ENCODE measurements at regions not wholly inside any gene's neighbourhood (a gene's known extent, or its start where the extent isn't known, plus 50 kb on each side); places are given as distances from the start of the nearest gene placed in this dataset.
"Not testable (repeated sequence)": the region's sequence is repeated elsewhere in the genome, so short reads cannot be mapped to it uniquely, and the experiment has no call there.

GRCh38 chr15:79738143-79738542 is 158.7 kb downstream of the MTHFS start:
- no peaks in the 10 kb centered on the region for H3K4me1 ChIP-seq (ENCODE audit: control insufficient read depth, insufficient read depth, low read length)
- WGBS (ENCODE audit: insufficient coverage, insufficient read length), result no CpG with 5 or more reads among the region's 6 CpGs
- H3K27ac ChIP-seq (ENCODE audit: low read length), result no peak overlapping the region
- no peaks in the 10 kb centered on the region for H3K27me3 ChIP-seq (ENCODE audit: control insufficient read depth, insufficient read depth, low read length)
- H3K4me3 ChIP-seq (ENCODE audit: low read length), result no peak overlapping the region
- no peak for DNase-seq (ENCODE audit: low read depth, low spot score)
- H3K9me3 ChIP-seq (ENCODE audit: control insufficient read depth, insufficient read depth, low read length), result no peaks in the 10 kb centered on the region
- no peaks in the 10 kb centered on the region for H3K36me3 ChIP-seq (ENCODE audit: control insufficient read depth, insufficient read depth, low read length)

- H3K9me3 ChIP-seq (ENCODE audit: control insufficient read depth, insufficient read depth, low read length), result no peaks in the 10 kb centered on the region
- DNase-seq (ENCODE audit: low read depth, low spot score), result no peak
- H3K27ac ChIP-seq (ENCODE audit: low read length), result no peak overlapping the region
- H3K4me1 ChIP-seq (ENCODE audit: control insufficient read depth, insufficient read depth, low read length), result no peaks in the 10 kb centered on the region
- no CpG with 5 or more reads among the region's 2 CpGs for WGBS (ENCODE audit: insufficient coverage, insufficient read length)
- no peak overlapping the region for H3K4me3 ChIP-seq (ENCODE audit: low read length)
- H3K27me3 ChIP-seq (ENCODE audit: control insufficient read depth, insufficient read depth, low read length), result no peaks in the 10 kb centered on the region
- no peaks in the 10 kb centered on the region for H3K36me3 ChIP-seq (ENCODE audit: control insufficient read depth, insufficient read depth, low read length)
Observed at GRCh38 chr15:79740561-79740960, 156.3 kb downstream of the MTHFS start.

DNA sequence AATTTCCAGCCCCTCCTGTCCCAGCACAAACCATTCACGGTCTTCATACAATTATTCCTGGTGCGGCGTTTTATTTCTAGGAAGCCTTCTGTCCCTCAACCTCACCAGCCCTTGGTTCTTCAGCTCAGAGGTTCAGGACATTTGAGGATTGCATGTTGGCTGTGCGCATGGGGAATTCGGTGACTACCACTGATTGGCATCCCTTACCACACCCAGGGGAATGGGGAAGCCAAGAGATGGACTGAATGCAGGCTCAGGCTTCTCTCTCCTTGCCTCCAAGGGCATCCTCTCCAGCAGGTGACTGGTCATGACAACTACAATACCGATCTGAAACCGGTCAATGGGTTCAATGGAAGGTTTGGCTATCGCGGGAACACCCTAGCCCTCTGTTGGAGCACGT is 153.8 kb downstream of the MTHFS start:
- Histone ChIP-seq H3K4me3 (ENCODE audit: low read length) (no peak overlapping the region), H3K9me3 (ENCODE audit: control insufficient read depth, insufficient read depth, low read length) (no peaks in the 10 kb centered on the region), H3K36me3 (ENCODE audit: control insufficient read depth, insufficient read depth, low read length) (no peaks in the 10 kb centered on the region), H3K27ac (ENCODE audit: low read length) (no peak overlapping the region), H3K27me3 (ENCODE audit: control insufficient read depth, insufficient read depth, low read length) (no peaks in the 10 kb centered on the region), H3K4me1 (ENCODE audit: control insufficient read depth, insufficient read depth, low read length) (no peaks in the 10 kb centered on the region)
- WGBS (ENCODE audit: insufficient coverage, insufficient read length), result no CpG with 5 or more reads among the region's 10 CpGs
- no peak for DNase-seq (ENCODE audit: low read depth, low spot score)

DNA sequence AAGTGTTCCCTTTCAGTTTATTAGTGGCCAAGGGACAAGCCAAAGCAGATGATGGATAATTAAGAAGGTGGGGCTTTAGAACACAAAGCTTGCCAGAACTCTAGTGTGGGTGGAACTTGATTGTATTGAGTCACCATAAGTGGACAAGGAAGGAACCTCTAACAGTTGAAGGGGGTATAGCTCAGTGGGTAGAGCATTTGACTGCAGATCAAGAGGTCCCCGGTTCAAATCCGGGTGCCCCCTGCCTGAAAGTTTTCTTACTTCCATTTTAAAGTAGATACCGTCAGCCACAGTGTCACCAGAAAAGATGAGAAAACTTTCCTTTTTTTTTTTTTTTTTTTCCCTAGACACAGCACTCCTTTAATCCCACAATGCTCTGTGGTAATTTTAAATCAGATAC is 152.3 kb downstream of the MTHFS start:
- H3K36me3 ChIP-seq (ENCODE audit: control insufficient read depth, insufficient read depth, low read length); H3K27ac ChIP-seq (ENCODE audit: low read length); H3K4me3 ChIP-seq (ENCODE audit: low read length); H3K27me3 ChIP-seq (ENCODE audit: control insufficient read depth, insufficient read depth, low read length); H3K9me3 ChIP-seq (ENCODE audit: control insufficient read depth, insufficient read depth, low read length); H3K4me1 ChIP-seq (ENCODE audit: control insufficient read depth, insufficient read depth, low read length): not testable (repeated sequence)
- no CpG with 5 or more reads among the region's 3 CpGs for WGBS (ENCODE audit: insufficient coverage, insufficient read length)
- peak; percentile 1 for DNase-seq (ENCODE audit: low read depth, low spot score)

DNA sequence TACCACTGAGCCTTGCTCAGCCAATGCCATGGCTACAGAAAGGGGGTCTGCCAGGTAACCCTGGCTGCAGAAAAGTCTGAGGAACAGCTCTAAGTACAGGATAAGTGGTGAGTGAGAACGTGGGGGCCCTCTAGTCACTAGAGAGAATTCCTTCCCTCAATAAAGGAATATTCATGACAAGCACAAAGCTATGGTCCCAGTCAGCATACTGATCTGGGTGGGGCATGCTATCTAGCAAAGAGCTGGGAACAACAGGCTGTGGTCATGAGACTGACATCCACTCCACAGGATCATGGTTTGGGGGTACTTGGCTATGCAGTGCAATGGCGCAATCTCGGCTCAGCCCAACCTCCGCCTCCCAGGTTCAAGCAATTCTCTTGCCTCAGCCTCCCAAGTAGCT is 140.4 kb downstream of the MTHFS start:
- WGBS (ENCODE audit: insufficient coverage, insufficient read length), result no CpG with 5 or more reads among the region's 4 CpGs
- H3K4me3 ChIP-seq (ENCODE audit: low read length), result no peak overlapping the region
- H3K27ac ChIP-seq (ENCODE audit: low read length), result no peak overlapping the region
- no peak for DNase-seq (ENCODE audit: low read depth, low spot score)
- no peaks in the 10 kb centered on the region for H3K36me3 ChIP-seq (ENCODE audit: control insufficient read depth, insufficient read depth, low read length)
- H3K27me3 ChIP-seq (ENCODE audit: control insufficient read depth, insufficient read depth, low read length), result no peaks in the 10 kb centered on the region
- H3K9me3 ChIP-seq (ENCODE audit: control insufficient read depth, insufficient read depth, low read length), result no peaks in the 10 kb centered on the region; the same call in 1 of the 2 replicates
- no peaks in the 10 kb centered on the region for H3K4me1 ChIP-seq (ENCODE audit: control insufficient read depth, insufficient read depth, low read length)

DNA sequence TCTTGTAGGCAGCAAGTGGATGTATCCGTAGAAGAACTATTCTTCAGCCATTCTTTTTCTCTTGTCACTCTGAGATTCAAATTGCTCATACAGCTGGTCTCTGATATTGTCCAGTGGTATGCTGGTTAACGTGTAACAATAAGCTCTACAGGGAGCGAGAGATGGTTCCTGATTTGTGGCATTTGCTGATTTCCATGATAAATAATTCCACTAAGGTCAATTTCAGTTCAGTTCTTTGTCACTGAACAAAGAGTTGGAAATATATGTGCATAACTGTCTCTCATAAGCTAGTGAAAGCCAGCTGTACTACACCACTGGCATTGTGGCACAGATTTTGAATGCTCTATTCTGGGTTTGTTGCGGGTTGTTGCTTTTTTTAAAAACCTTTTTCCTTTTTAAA is 131.7 kb downstream of the MTHFS start:
- Histone ChIP-seq H3K4me1 (ENCODE audit: control insufficient read depth, insufficient read depth, low read length) (no peaks in the 10 kb centered on the region), H3K27me3 (ENCODE audit: control insufficient read depth, insufficient read depth, low read length) (no peaks in the 10 kb centered on the region), H3K9me3 (ENCODE audit: control insufficient read depth, insufficient read depth, low read length) (no peaks in the 10 kb centered on the region), H3K27ac (ENCODE audit: low read length) (no peak overlapping the region), H3K4me3 (ENCODE audit: low read length) (no peak overlapping the region), H3K36me3 (ENCODE audit: control insufficient read depth, insufficient read depth, low read length) (no peaks in the 10 kb centered on the region)
- no peak for DNase-seq (ENCODE audit: low read depth, low spot score)
- WGBS (ENCODE audit: insufficient coverage, insufficient read length), result no CpG with 5 or more reads among the region's 4 CpGs

- Histone ChIP-seq H3K36me3 (ENCODE audit: control insufficient read depth, insufficient read depth, low read length) (no peaks in the 10 kb centered on the region), H3K4me1 (ENCODE audit: control insufficient read depth, insufficient read depth, low read length) (no peaks in the 10 kb centered on the region), H3K4me3 (ENCODE audit: low read length) (no peak overlapping the region), H3K27ac (ENCODE audit: low read length) (no peak overlapping the region), H3K27me3 (ENCODE audit: control insufficient read depth, insufficient read depth, low read length) (no peaks in the 10 kb centered on the region), H3K9me3 (ENCODE audit: control insufficient read depth, insufficient read depth, low read length) (no peaks in the 10 kb centered on the region)
- no peak for DNase-seq (ENCODE audit: low read depth, low spot score)
- no CpG with 5 or more reads among the region's 4 CpGs for WGBS (ENCODE audit: insufficient coverage, insufficient read length)
Observed at GRCh38 chr15:79769069-79769481, 127.7 kb downstream of the MTHFS start.

DNA sequence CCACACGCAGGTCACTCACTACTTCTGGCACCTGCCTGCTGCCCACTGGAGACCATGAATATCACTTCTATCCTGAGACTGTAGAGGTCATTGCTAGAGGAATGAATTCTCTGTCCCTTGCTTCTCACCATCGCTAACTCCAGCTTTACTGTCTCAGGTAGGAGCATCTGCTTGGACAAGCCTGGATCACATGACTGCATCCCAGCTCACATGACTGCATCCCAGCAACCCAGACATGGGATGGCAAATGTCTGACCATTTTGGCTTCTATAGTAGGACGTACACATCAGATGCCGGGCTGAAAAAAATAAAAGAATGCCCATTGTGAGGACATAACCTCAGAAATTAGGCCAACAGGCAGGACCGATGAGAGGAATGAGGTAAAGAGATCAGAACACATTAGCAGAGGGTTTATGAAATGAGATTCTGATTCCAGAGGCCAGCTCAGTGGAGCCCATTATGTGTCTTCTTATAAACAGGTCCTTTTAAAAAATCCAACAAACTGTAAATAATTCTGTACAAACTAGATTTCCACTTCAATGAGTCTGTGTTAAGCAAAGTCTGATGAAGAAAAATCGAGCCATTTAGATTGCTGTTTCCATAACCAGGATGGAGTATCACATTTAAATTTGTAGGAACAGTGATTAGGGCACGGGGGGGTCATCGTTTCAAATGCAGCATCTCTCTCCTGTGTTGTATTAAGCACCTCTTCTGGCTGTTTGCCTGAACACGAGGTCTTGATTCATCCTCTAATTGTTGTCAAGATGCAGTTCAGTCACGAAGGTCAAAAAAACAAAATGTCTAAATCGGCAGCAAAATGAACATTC is 126.7 kb downstream of the MTHFS start:
- H3K27me3 ChIP-seq (ENCODE audit: control insufficient read depth, insufficient read depth, low read length), result no peaks in the 10 kb centered on the region
- no peak overlapping the region for H3K27ac ChIP-seq (ENCODE audit: low read length)
- H3K36me3 ChIP-seq (ENCODE audit: control insufficient read depth, insufficient read depth, low read length), result no peaks in the 10 kb centered on the region
- no peak overlapping the region for H3K4me3 ChIP-seq (ENCODE audit: low read length)
- WGBS (ENCODE audit: insufficient coverage, insufficient read length), result no CpG with 5 or more reads among the region's 11 CpGs
- no peaks in the 10 kb centered on the region for H3K9me3 ChIP-seq (ENCODE audit: control insufficient read depth, insufficient read depth, low read length)
- H3K4me1 ChIP-seq (ENCODE audit: control insufficient read depth, insufficient read depth, low read length), result no peaks in the 10 kb centered on the region
- DNase-seq (ENCODE audit: low read depth, low spot score), result no peak

DNA sequence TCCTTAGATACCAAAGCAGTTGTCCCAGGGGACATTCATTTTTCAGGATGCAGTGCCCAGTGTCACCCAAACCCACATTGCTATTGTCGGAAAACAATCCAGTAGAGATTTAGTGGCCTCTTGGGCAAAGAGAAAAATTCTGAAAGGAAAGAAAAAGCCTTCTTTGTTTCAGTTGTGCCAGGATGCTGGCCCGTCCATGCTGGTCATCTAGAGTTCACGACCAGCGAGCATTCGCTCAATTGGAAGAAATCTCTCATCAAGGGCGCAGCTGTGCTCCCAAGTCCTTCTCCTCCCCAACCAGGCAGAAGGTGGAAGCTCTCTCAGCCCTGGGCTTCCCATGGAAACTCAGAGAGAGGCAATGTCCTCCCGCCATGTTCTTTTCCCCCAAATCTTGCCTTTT is 123.7 kb downstream of the MTHFS start:
- H3K36me3 ChIP-seq (ENCODE audit: control insufficient read depth, insufficient read depth, low read length), result no peaks in the 10 kb centered on the region
- no peak overlapping the region for H3K4me3 ChIP-seq (ENCODE audit: low read length)
- DNase-seq (ENCODE audit: low read depth, low spot score), result no peak
- H3K4me1 ChIP-seq (ENCODE audit: control insufficient read depth, insufficient read depth, low read length), result no peaks in the 10 kb centered on the region
- H3K9me3 ChIP-seq (ENCODE audit: control insufficient read depth, insufficient read depth, low read length), result no peaks in the 10 kb centered on the region
- H3K27me3 ChIP-seq (ENCODE audit: control insufficient read depth, insufficient read depth, low read length), result no peaks in the 10 kb centered on the region
- no peak overlapping the region for H3K27ac ChIP-seq (ENCODE audit: low read length)
- no CpG with 5 or more reads among the region's 7 CpGs for WGBS (ENCODE audit: insufficient coverage, insufficient read length)

GRCh38 chr15:79775821-79776220 is 121.0 kb downstream of the MTHFS start:
- H3K4me3 ChIP-seq (ENCODE audit: low read length), result no peak overlapping the region
- H3K36me3 ChIP-seq (ENCODE audit: control insufficient read depth, insufficient read depth, low read length), result no peaks in the 10 kb centered on the region
- H3K4me1 ChIP-seq (ENCODE audit: control insufficient read depth, insufficient read depth, low read length), result no peaks in the 10 kb centered on the region
- WGBS (ENCODE audit: insufficient coverage, insufficient read length), result no CpG with 5 or more reads among the region's 2 CpGs
- no peak for DNase-seq (ENCODE audit: low read depth, low spot score)
- H3K27ac ChIP-seq (ENCODE audit: low read length), result no peak overlapping the region
- no peaks in the 10 kb centered on the region for H3K27me3 ChIP-seq (ENCODE audit: control insufficient read depth, insufficient read depth, low read length)
- no peaks in the 10 kb centered on the region for H3K9me3 ChIP-seq (ENCODE audit: control insufficient read depth, insufficient read depth, low read length)

GRCh38 chr15:79777916-79778315 is 118.9 kb downstream of the MTHFS start:
- WGBS (ENCODE audit: insufficient coverage, insufficient read length), result no CpG with 5 or more reads among the region's 2 CpGs
- Histone ChIP-seq H3K9me3 (ENCODE audit: control insufficient read depth, insufficient read depth, low read length) (no peaks in the 10 kb centered on the region), H3K27me3 (ENCODE audit: control insufficient read depth, insufficient read depth, low read length) (no peaks in the 10 kb centered on the region), H3K27ac (ENCODE audit: low read length) (no peak overlapping the region), H3K36me3 (ENCODE audit: control insufficient read depth, insufficient read depth, low read length) (no peaks in the 10 kb centered on the region), H3K4me1 (ENCODE audit: control insufficient read depth, insufficient read depth, low read length) (no peaks in the 10 kb centered on the region), H3K4me3 (ENCODE audit: low read length) (no peak overlapping the region)
- DNase-seq (ENCODE audit: low read depth, low spot score), result no peak

All from iPS DF 6.9 (cell line).